H1 (cell line): ENCODE measurements at regions not wholly inside any gene's neighbourhood (a gene's known extent, or its start where the extent isn't known, plus 50 kb on each side); places are given as distances from the start of the nearest gene placed in this dataset.

Experiments
- CTCF ChIA-PET: fragments of 300-600 bp; sonication (Branson Sonifier 250); formaldehyde crosslinking; loops from one replicate; lab custom pipeline; 2021; ENCODE audit not compliant: partially characterized antibody; lab: Charles Lee
- POLR2A ChIA-PET: fragments of 300-600 bp; sonication (Branson Sonifier 250); formaldehyde crosslinking; loops from one replicate; lab custom pipeline; 2021; ENCODE audit warnings: inconsistent platforms; ENCODE audit not compliant: partially characterized antibody; lab: Charles Lee
- DNase-seq, 2 experiments: peaks; one replicate each; pipeline versions ENCODE4 v3.0.0 to v3.0.0-alpha.2; 2010 to 2022; ENCODE audit warnings: low spot score in 2 of 2, low read depth in 1 of 2, mixed read lengths in 1 of 2
- FAIRE-seq: peaks from 2 replicates; lab custom pipeline; 2011; peaks lifted over from hg19 to GRCh38; lab: Jason Lieb, UNC
- H2AFZ ChIP-seq: 2 replicates; pipeline ENCODE4 v1.8.1; 2012; ENCODE audit warnings: low read length, inconsistent platforms
- H2AK5ac ChIP-seq: 2 replicates; pipeline ENCODE4 v1.6.1; 2013; ENCODE audit warnings: low read depth, low read length
- H2BK120ac ChIP-seq: replicated peaks from 2 replicates; pipeline ENCODE3; 2013; ENCODE audit warnings: low read depth, low read length, inconsistent platforms
- H2BK12ac ChIP-seq: 2 replicates; pipeline ENCODE4 v1.6.1; 2013; ENCODE audit warnings: low read depth, low read length
- H2BK15ac ChIP-seq: 2 replicates; pipeline ENCODE4 v1.6.1; 2013; ENCODE audit warnings: low read length
- H2BK20ac ChIP-seq: 2 replicates; pipeline ENCODE4 v1.6.1; 2013; ENCODE audit warnings: low read length
- H2BK5ac ChIP-seq: 2 replicates; pipeline ENCODE4 v1.6.1; 2013; ENCODE audit warnings: low read depth, low read length
- H3K14ac ChIP-seq: 2 replicates; pipeline ENCODE4 v1.6.1; 2013; ENCODE audit warnings: inconsistent platforms; ENCODE audit not compliant: insufficient read length
- H3K18ac ChIP-seq: 2 replicates; pipeline ENCODE4 v1.6.1; 2013; ENCODE audit warnings: low read length; ENCODE audit errors: extremely low read depth
- H3K23ac ChIP-seq: 2 replicates; pipeline ENCODE4 v1.6.1; 2013; ENCODE audit warnings: inconsistent platforms; ENCODE audit not compliant: insufficient read length
- H3K23me2 ChIP-seq: 2 replicates; pipeline ENCODE4 v1.6.1; 2013; ENCODE audit warnings: low read depth, low read length
- H3K27ac ChIP-seq: 2 replicates; pipeline ENCODE4 v1.6.1; 2011; ENCODE audit warnings: low read depth, low read length, inconsistent platforms
- H3K27me3 ChIP-seq, 4 experiments: replicated peaks in 1 of 4; 1 replicate in 1 of 4; 2 replicates in 3 of 4; pipeline versions ENCODE4 v1.6.1 to v1.8.1; 2011 to 2013; ENCODE audit warnings: low read length in 3 of 4, mild to moderate bottlenecking in 3 of 4, inconsistent platforms in 2 of 4, mixed read lengths in 2 of 4, moderate library complexity in 1 of 4; ENCODE audit not compliant: control insufficient read depth in 3 of 4, insufficient read depth in 3 of 4; ENCODE audit errors: extremely low read depth in 1 of 4
- H3K36me3 ChIP-seq, 4 experiments: 2 replicates each; pipeline versions ENCODE4 v1.6.1 to v1.8.1; 2011 to 2013; ENCODE audit warnings: mild to moderate bottlenecking in 4 of 4, low read length in 3 of 4, moderate library complexity in 2 of 4, control low read depth in 1 of 4, inconsistent platforms in 1 of 4; ENCODE audit not compliant: insufficient read depth in 4 of 4, control insufficient read depth in 2 of 4
- H3K4ac ChIP-seq: replicated peaks from 2 replicates; pipeline ENCODE3; 2013; ENCODE audit warnings: low read length, low read depth, mixed read lengths, inconsistent platforms; ENCODE audit not compliant: insufficient read length
- H3K4me1 ChIP-seq, 4 experiments: replicated peaks in 1 of 4; 1 replicate in 1 of 4; 2 replicates in 3 of 4; pipeline versions ENCODE4 v1.6.1 to v1.8.1; 2011 to 2013; ENCODE audit warnings: low read length in 3 of 4, inconsistent platforms in 2 of 4, mixed read lengths in 1 of 4; ENCODE audit not compliant: insufficient read depth in 4 of 4, control insufficient read depth in 3 of 4
- H3K4me2 ChIP-seq, 2 experiments: 2 replicates each; pipeline versions ENCODE4 v1.6.1 to v1.8.1; 2011 to 2013; ENCODE audit warnings: low read depth in 2 of 2, low read length in 2 of 2, control low read depth in 1 of 2, inconsistent platforms in 1 of 2, mild to moderate bottlenecking in 1 of 2; ENCODE audit not compliant: insufficient read depth in 1 of 2
- H3K4me3 ChIP-seq, 4 experiments: fragments of 200-600, 300-600 bp in 1 of 4; sonication (generic), shearing (Covaris generic), sonication (Bioruptor Twin) in 1 of 4; 2 replicates each; pipeline versions ENCODE4 v1.5.1 to v1.8.1; 2011 to 2016; ENCODE audit warnings: low read length in 4 of 4, low read depth in 3 of 4, control low read depth in 2 of 4, inconsistent platforms in 2 of 4, mild to moderate bottlenecking in 2 of 4, mixed read lengths in 1 of 4, moderate library complexity in 1 of 4; ENCODE audit not compliant: insufficient read depth in 2 of 4; ENCODE audit errors: extremely low read depth in 1 of 4
- H3K56ac ChIP-seq: replicated peaks from 2 replicates; pipeline ENCODE3; 2013; ENCODE audit warnings: low read depth, mild to moderate bottlenecking, mixed read lengths, low read length, inconsistent platforms; ENCODE audit not compliant: insufficient read length
- H3K79me1 ChIP-seq: 2 replicates; pipeline ENCODE4 v1.6.1; 2013; ENCODE audit warnings: low read depth, low read length, control low read depth
- H3K79me2 ChIP-seq, 2 experiments: 2 replicates each; pipeline versions ENCODE4 v1.6.1 to v1.8.1; 2012 to 2013; ENCODE audit warnings: low read length in 2 of 2, mild to moderate bottlenecking in 2 of 2, inconsistent platforms in 1 of 2; ENCODE audit not compliant: insufficient read depth in 2 of 2, control insufficient read depth in 1 of 2
- H3K9ac ChIP-seq, 4 experiments: replicated peaks in 1 of 4; 1 replicate in 1 of 4; 2 replicates in 3 of 4; pipeline versions ENCODE4 v1.6.1 to v1.8.1; 2011 to 2013; ENCODE audit warnings: low read depth in 3 of 4, low read length in 3 of 4, control low read depth in 2 of 4, mild to moderate bottlenecking in 2 of 4, moderate library complexity in 2 of 4, inconsistent platforms in 1 of 4; ENCODE audit errors: extremely low read depth in 1 of 4
- H3K9me3 ChIP-seq, 2 experiments: 2 replicates each; pipeline versions ENCODE4 v1.6.1 to v1.8.1; 2012 to 2013; ENCODE audit warnings: mild to moderate bottlenecking in 2 of 2, moderate library complexity in 2 of 2, control low read depth in 1 of 2, inconsistent platforms in 1 of 2, low read depth in 1 of 2, low read length in 1 of 2, mixed read lengths in 1 of 2; ENCODE audit not compliant: insufficient read depth in 2 of 2
- H4K20me1 ChIP-seq, 2 experiments: replicated peaks in 1 of 2; 2 replicates each; pipeline versions ENCODE3 to v1.8.1; 2011 to 2013; ENCODE audit warnings: inconsistent platforms in 2 of 2, low read length in 2 of 2, mild to moderate bottlenecking in 1 of 2; ENCODE audit not compliant: insufficient read depth in 2 of 2, control insufficient read depth in 1 of 2
- H4K5ac ChIP-seq: 2 replicates; pipeline ENCODE4 v1.6.1; 2013; ENCODE audit warnings: low read length, low read depth, mixed read lengths, inconsistent platforms; ENCODE audit not compliant: insufficient read length
- H4K8ac ChIP-seq: 2 replicates; pipeline ENCODE4 v1.8.0; 2013; ENCODE audit warnings: mild to moderate bottlenecking, moderate library complexity, low read length, inconsistent platforms; ENCODE audit not compliant: insufficient read depth; ENCODE audit errors: extremely low read depth
- H4K91ac ChIP-seq: replicated peaks from 2 replicates; pipeline ENCODE3; 2013; ENCODE audit warnings: low read length, mixed read lengths, inconsistent platforms; ENCODE audit not compliant: insufficient read length
- BCL11A ChIP-seq, 2 experiments: IDR thresholded peaks; one replicate each; pipeline ENCODE4 v1.6.1; 2011; ENCODE audit warnings: low read depth in 2 of 2, low read length in 2 of 2, mild to moderate bottlenecking in 2 of 2
- EGR1 ChIP-seq: IDR thresholded peaks from 2 replicates; pipeline ENCODE4 v1.6.1; 2011; ENCODE audit warnings: low read depth, low read length, borderline replicate concordance
- FOSL1 ChIP-seq: IDR thresholded peaks from 2 replicates; pipeline ENCODE4 v1.6.1; 2011; ENCODE audit warnings: mild to moderate bottlenecking, low read depth, low read length, moderate library complexity; ENCODE audit not compliant: insufficient read depth
- GABPA ChIP-seq: IDR thresholded peaks from 2 replicates; pipeline ENCODE4 v1.6.1; 2011; ENCODE audit warnings: mild to moderate bottlenecking, low read length, moderate library complexity, borderline replicate concordance; ENCODE audit not compliant: insufficient read depth
- GTF2F1 ChIP-seq: IDR thresholded peaks from 2 replicates; pipeline ENCODE4 v1.6.1; 2012; ENCODE audit warnings: low read depth, low read length, improper control_type of control experiment, borderline replicate concordance
- HDAC2 ChIP-seq, 2 experiments: fragments of 300-600 bp in 1 of 2; sonication (generic) in 1 of 2; IDR thresholded peaks; 2 replicates each; pipeline ENCODE4 v1.6.1; 2011 to 2012; ENCODE audit warnings: low read depth in 2 of 2, low read length in 2 of 2, mild to moderate bottlenecking in 2 of 2, moderate library complexity in 2 of 2, borderline replicate concordance in 1 of 2, inconsistent platforms in 1 of 2
- JUN ChIP-seq: IDR thresholded peaks from 2 replicates; pipeline ENCODE4 v1.6.1; 2011; ENCODE audit warnings: low read depth, mild to moderate bottlenecking, improper control_type of control experiment, low read length
- PHF8 ChIP-seq: fragments of 200-600 bp; sonication (generic); conservative IDR thresholded peaks from 2 replicates; pipeline ENCODE4 v1.7.1; 2012; ENCODE audit warnings: low read depth, mild to moderate bottlenecking, inconsistent platforms, low read length, moderate library complexity
- RXRA ChIP-seq: IDR thresholded peaks from 2 replicates; pipeline ENCODE4 v1.6.1; 2011; ENCODE audit warnings: low read depth, mild to moderate bottlenecking, low read length, moderate library complexity; ENCODE audit not compliant: insufficient read depth
- SUZ12 ChIP-seq: fragments of 200-600 bp; sonication (generic); IDR thresholded peaks from 2 replicates; pipeline ENCODE4 v1.6.1; 2012; ENCODE audit warnings: mild to moderate bottlenecking, inconsistent platforms, low read length, moderate library complexity, mixed read lengths
- TAF1 ChIP-seq: IDR thresholded peaks from 2 replicates; pipeline ENCODE4 v1.6.1; 2011; ENCODE audit warnings: mild to moderate bottlenecking, low read depth, low read length
- TAF7 ChIP-seq: optimal IDR thresholded peaks from 2 replicates; pipeline ENCODE3; 2011; ENCODE audit warnings: low read depth, mild to moderate bottlenecking, inconsistent platforms, low read length, moderate library complexity, borderline replicate concordance
- TCF12 ChIP-seq: IDR thresholded peaks from 2 replicates; pipeline ENCODE4 v1.6.1; 2011; ENCODE audit warnings: low read depth, mild to moderate bottlenecking, low read length
- TEAD4 ChIP-seq: IDR thresholded peaks from 2 replicates; pipeline ENCODE4 v1.6.1; 2012; ENCODE audit warnings: low read depth, low read length, inconsistent platforms, mixed read lengths
- WGBS, 2 experiments: shearing (Covaris generic) in 1 of 2; methylation state at CpG; one replicate each; pipeline versions ENCODE4 v1.1.6 to v1.1.7; 2013 to 2015; ENCODE audit warnings: low lambda C conversion rate in 2 of 2, mixed read lengths in 2 of 2, inconsistent platforms in 1 of 2, low coverage in 1 of 2, missing lambda C conversion rate in 1 of 2; ENCODE audit not compliant: insufficient replicate concordance in 2 of 2, insufficient coverage in 1 of 2, insufficient read length in 1 of 2; ENCODE audit errors: extremely low coverage in 1 of 2, missing lambda C conversion rate in 1 of 2; 5-methylcytosine and 5-hydroxymethylcytosine counted together

DNA sequence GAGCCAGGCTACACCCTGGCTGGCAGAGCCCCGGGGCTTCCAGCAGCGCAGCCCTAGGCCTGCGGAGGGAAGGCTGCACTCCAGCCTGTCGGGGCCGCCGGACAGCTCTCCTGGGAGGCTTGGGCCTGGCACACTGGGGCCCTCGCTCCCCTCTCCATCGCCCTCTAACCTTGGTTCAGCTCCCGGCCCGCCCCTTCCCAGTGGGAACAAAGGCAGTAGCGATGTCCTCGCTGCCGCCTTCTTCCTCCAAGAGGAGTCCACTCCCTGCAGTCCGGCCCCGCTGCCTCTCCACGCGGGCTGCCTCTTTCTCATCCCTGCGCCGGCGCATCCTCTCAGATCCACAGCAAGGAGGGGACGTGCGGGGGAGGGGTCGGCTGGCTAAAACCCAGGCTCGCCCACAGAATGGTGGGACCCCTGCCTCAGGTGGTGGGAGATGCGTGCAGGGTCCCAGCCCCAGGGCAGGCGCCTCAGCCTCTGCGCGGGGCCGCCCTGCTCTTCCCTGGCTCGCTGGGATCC is 138.1 kb downstream of the TWIST2 start:
- Histone ChIP-seq H2BK5ac (no peak overlapping the region), H3K56ac (no peak overlapping the region), H2AFZ (peak overlapping the region; percentile 78; the same call in 1 of the 2 replicates), H3K27me3 (no peaks in the 10 kb centered on the region), H3K27ac (no peak overlapping the region), H3K4ac (no peak overlapping the region), H2BK20ac (no peak overlapping the region), H2AK5ac (no peak overlapping the region), H3K4me1 (peaks cover 0 to 8% (median 2%) of the 10 kb centered on the region in 4 experiments; a peak in 4 of 7 replicates), H4K20me1 (no peaks in the 10 kb centered on the region), H3K18ac (no peak overlapping the region), H3K79me1 (no peaks in the 10 kb centered on the region), H4K91ac (no peak overlapping the region), H3K23ac (no peak overlapping the region), H3K79me2 (no peaks in the 10 kb centered on the region), H3K23me2 (no peaks in the 10 kb centered on the region), H3K14ac (no peak overlapping the region), H3K9ac (no peak overlapping the region), H2BK120ac (no peak overlapping the region), H3K4me2 (no peak overlapping the region), H2BK12ac (no peak overlapping the region), H2BK15ac (no peak overlapping the region), H3K4me3 (no peak overlapping the region), H3K9me3 (no peaks in the 10 kb centered on the region), H3K36me3 (no peaks in the 10 kb centered on the region), H4K5ac (no peak overlapping the region), H4K8ac (peak overlapping the region; percentile 58)
- WGBS, 2 experiments, result 83% methylated on average over 25 of the region's 30 CpGs; no CpG with 5 or more reads in 1 of the 2 experiments
- ChIA-PET CTCF (no interaction called here), POLR2A (no interaction called here)
- FAIRE-seq (no peak), DNase-seq (peak in 1 of 2 experiments; percentile 56)
- TF ChIP-seq EGR1 (no peak), SUZ12 (no peak), TAF1 (no peak), PHF8 (no peak), FOSL1 (no peak), HDAC2 (IDR thresholded peaks at IDR 0.05; ENCODE audit: borderline replicate concordance in 1 of 2, low read depth in 2 of 2, low read length in 2 of 2) (no peak), TEAD4 (no peak), TAF7 (no peak), JUN (no peak), TCF12 (no peak), RXRA (no peak), GABPA (no peak), BCL11A (IDR thresholded peaks at IDR 0.05; ENCODE audit: low read depth in 2 of 2, low read length in 2 of 2) (no peak), GTF2F1 (no peak)
